ENCODE measurements at regions not wholly inside any gene's neighbourhood (a gene's known extent, or its start where the extent isn't known, plus 50 kb on each side); places are given as distances from the start of the nearest gene placed in this dataset.

DNA sequence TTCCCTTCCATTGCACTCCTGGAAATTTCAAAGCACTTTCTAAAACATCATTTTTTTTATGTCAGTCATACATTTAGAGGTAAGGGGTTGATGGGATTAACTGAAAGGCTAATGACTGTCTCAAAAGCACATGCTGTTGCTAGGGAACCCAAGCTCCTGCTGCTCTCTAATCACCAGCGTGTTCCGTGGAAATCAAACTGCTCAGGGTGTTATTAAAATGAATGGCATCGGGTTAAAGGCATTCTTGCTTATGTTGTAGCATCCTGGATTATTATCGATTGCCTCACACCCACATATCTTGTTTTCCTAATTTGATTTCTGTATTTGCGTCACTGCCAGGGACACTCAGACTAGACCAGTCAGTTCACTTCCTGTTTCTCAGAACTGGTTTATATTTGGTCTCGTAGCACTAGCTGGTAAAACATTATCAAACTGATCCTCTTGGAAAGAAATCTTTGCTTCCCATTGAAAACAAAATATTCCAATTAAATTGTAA lies 216.5 kb upstream of the MKLN1 start:
- peak in 1 of 2 donors; percentile 46 for DNase-seq

DNA sequence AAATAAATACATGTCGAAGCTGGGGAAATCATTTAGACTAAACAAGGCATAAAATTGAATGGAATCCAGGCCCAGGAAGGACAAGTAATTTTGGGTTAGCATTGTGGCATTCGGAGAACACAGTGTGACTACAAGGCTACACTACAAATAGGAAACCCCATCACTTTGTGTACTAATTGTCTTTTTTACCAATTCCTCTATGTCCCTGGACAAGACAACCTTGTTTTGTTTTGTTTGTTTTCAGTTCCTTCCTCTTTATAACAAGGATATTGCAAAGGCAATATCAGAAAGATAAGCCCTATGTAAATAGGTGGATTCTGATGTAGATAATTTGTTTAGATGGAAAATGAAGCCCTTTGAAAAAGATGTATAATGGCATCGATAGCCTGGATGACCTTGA lies 215.9 kb upstream of the MKLN1 start:
- DNase-seq: no peak

DNA sequence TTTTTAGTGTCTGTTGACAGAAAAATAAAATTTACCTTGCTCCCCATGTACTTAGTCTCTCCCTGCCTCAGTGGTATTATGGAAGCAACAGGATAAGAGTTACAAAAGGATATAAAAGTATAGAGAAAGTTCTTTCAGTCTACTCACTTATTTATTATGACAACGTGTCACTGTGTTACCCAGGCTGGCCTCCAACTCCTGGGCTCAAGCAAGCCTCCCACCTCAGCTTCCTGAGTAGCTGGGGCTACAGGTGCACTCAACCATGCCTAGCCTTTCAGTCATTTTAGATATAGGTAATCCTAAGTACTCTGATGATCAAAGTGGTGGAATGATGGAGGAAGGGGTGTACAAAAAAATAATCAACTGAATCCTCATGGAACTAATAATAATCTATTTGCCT lies 215.2 kb upstream of the MKLN1 start:
- no peak for DNase-seq

DNA sequence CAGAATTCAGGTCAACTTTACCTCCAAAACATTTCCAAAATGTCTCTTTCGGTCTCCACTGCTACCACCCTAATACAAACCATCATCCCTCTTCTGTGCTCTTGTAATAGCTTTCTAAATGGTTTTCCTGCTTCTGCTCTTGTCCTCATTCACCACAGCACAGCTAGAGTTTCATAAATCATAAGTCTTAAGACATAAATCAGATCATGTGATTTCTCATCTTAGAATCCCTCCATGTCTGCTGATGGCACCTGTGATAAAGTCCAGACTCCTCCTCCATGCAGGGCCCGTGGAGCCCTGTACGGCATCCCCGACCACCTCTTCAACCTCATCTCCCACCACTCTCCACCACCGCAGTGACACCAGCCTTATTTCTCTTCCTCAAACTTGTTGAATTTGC lies 212.3 kb upstream of the MKLN1 start:
- DNase-seq: no peak

DNA sequence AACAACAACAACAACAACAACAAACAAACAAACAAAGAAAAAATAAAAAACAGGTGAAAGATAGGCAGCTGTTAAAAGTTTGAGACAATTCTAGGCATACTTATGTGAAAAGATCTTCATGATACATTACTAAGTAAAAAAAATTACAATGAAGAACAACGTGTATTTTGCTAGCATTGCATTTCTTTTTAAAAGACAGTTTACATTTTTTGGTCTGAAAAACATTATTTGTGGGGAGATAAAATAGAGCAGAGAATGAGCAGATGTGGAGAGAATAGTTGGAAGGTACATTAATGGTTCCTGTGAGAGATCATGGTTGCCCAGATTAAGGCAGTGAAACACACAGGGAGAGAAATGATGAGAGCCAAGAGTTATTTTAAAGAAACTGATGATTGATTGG lies 210.2 kb upstream of the MKLN1 start:
- no peak for DNase-seq

DNA sequence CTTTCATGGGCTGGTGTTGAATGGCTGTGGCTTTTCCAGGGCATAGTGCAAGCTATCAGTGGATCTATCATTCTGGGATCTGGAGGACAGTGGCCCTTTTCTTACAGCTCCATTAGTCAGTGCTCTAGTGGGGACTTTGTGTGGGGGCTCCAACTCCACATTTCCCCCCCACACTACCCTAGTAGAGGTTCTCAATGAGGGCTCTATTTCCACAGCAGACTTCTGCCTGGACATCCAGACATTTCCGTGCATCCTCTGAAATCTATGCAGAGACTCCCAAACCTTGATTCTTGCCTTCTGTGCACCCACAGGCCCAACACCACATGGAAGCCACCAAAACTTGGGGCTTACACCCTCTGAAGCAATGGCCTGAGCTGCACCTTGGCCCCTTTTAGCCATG lies 208.3 kb upstream of the MKLN1 start:
- DNase-seq: no peak

DNA sequence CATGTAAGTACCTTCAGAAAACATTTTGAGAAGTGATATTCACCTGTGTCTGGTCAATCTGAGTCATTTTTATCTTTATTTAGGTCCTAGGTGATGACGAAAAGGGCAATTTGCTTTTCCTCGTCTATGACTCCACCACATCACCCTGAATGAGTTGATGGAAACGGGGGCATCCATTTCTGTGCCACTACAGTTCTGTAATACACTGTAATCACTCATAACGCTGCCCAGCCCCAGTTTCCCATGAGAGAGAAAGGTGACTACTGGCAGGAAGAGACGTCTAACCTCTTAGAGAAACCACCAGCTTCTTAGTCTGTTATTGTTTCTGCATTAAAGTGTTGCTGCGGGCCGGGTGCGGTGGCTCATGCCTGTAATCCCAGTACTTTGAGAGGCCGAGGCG lies 205.3 kb upstream of the MKLN1 start:
- DNase-seq: no peak

DNA sequence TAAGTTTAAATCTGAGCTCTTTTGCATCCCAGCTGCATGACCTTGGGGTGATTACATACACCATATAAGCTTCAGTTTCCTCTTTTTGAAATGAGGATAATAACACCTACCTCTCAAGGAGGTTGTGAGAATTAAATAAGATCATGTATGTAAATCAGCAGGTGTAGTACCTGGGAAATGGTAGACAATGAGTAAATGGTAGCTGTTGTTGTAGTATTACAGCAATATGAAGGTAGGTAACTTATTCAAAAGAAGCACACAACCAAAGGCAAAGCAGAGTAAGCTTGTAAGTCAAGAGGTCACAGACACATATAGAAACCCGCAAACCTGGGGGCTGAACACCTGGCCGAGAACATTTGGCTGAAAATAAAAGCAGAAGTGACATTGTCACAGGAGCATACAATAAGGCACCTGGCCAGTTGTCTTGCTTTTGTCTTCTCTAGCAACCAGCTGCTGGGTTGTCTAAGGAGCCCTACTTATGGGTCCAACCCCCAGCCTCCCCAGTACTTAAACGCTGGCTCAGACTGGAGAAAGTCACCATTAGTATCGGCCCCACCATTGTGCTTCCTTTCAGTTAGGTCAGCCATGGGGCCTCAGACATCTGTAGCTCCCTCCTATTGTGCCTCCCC lies 203.6 kb upstream of the MKLN1 start:
- DNase-seq: no peak

DNA sequence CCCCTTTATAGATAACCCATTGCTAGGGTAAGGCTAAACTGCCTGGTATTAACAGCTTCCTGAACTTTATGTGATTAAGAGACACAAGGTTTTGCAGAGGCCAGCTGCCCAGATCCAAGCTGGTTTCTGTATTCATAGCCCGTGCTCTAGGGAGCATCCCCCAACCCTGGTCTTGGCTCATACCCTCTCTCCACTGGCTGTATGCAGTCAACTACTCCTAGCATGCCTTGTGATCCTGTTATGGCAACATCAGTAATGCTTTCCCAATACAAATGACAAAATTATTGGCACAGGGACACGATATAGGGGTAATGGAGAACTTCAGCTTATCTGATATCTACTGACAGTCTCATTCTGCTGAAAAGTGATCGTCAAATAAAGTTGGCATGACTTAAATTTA lies 202.8 kb upstream of the MKLN1 start:
- no peak for DNase-seq

DNA sequence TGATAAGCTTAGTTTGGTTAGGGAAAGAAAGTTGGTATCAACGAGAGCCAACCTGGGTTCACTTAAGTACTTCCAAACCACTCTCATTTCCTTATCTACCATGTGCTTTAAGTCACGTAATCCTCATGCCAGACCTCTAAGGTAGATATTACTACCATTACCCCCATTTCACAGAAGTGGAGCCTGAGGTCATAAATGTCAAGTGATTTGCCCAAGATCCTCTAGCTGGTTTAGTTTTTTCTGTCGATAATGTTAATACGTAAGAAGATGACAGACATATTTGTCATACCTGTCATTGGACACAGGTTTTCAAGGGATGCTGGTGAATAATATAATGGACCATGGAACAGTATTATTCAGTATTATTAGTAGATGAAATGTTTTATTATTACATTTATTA lies 197.4 kb upstream of the MKLN1 start:
- no peak for DNase-seq

DNA sequence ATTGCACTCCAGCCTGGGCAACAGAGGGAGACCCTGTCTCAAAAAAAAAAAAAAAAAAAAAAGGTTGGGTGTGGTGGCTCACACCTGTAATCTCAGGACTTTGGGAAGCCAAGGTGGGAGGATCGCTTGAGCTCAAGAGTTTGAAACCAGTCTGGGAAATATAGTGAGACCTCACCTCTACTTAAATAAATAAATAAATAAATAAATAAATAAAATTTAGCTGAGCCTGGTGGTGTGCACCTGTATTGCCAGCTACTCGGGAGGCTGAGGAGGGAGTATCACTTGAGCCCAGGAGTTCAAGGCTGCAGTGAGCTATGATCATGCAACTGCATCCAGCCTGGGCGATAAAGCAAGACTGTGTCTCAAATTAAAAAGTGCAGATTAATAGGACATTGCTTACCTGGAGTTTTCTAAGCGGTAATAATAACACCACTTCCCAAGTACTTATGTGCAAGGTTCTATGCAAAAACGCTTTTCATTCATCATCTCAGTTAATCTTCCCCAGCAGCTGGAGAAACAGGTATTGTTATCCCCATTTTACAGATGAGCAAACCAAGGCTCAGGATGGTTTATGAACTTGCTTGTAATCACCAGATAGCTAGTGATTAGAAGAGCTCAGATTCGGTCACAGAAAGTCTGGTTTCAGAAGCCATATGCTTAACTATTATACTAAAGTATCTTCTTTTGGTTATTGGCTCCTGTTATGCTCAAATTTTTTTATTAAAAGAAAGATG lies 196.5 kb upstream of the MKLN1 start:
- no peak for DNase-seq

DNA sequence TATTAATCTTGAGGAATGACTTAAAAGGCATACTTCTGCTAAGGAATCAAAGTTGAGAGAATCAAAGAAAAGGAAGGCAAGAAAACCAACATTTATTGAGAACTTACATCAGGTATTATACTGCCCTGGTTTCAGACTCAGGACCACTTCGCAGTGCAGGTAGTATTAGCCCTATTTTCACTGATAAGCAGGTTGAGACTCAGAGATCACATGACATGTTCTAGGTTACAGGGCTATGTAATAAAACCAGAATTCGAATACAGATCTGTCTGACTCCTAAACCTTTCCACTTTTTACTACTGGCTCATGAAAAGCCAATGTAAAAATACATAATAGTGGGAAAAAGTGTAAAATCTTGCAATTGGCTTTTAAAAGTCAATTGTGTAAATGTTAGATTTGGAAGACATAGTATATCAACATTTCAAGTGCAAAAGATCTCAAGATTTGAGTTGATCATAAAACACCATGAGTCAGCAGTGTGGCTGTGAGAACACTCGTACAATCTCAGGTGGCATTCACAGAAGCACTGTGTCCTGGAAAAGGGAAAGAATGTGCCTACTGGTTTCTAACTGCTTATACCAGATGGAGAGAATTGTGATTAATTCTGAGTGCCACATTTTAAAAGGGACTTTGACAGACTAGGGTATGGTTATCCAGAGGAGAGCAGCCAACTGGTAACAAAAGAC lies 195.8 kb upstream of the MKLN1 start:
- DNase-seq: no peak

DNA sequence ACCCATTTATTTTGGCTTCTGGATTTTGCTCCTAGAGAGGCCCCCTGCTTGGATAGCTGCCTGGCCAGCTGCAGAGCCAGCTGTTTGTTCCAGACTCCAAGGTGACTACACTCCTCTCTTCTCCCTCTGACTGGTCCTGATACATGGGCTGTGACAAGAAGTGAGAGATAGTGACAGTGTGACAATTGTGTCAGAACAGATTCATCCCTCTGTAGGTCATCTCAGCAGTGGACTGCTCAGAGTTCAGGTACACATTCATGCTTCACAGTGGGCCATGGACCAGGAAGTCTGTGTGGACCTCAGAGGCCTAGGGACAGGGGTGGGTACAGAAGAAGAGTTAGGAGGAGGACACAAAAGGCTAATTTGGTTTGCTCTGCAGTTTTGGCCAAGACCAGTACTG lies 188.2 kb upstream of the MKLN1 start:
- no peak for DNase-seq

DNA sequence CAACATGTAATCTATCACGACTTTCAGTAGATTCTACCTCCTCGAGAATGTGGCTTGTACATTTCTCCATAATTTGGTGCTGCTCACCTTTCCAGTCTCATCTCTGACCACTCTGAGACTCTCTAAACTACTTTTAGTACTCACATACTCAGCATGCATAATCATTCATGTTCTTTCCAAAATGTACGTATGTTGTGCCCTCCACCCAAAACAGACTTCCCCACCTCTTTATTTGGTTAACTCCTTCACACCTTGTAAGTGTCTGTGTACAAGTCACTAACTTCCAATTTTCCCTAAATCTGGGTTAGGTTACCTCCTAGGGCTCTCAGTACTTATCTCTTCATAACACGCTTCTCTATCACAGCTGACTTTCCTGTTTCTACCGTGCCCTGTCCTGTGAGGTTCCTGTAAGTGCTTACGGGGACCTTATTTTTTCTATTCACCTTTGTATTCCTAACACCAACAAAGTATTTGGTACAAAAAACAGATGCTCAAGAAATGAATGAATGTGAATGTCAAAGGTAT lies 186.2 kb upstream of the MKLN1 start:
- DNase-seq: no peak

DNA sequence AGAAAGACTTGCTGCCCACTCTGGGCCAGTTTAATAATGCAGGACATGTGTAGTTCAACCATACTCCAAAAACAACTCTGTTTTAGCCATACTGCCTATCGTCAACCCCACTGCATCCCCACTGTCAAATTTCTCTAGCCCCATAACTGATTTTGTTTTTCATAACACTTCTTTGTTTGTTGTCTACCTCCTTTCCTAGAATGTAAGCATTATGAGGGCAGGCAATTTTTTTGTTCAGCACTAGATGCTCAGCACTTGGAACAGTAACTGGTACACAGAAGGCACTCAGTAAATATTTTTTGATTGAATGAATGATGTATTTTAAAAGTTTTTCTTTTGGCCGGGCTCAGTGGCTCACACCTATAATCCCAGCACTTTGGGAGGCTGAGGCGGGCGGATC lies 183.8 kb upstream of the MKLN1 start:
- DNase-seq: no peak

DNA sequence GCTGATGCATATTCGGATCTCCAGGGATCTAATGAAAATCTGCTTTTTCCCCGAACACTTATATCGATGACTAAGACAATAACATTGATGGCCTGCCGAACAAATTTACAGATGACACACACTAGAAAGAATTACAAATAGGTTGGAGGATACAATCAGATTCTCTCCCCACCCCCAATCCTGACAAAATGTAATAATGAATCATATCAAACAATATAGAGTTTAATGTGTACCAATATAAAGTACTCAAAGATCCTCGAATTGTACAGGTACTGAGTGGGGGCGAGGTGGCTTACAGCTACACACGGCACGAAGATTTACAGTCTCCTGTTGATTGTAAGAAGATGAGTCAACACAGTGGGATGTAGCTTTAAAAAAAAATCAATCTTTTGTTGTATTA lies 182.7 kb upstream of the MKLN1 start:
- DNase-seq: no peak

DNA sequence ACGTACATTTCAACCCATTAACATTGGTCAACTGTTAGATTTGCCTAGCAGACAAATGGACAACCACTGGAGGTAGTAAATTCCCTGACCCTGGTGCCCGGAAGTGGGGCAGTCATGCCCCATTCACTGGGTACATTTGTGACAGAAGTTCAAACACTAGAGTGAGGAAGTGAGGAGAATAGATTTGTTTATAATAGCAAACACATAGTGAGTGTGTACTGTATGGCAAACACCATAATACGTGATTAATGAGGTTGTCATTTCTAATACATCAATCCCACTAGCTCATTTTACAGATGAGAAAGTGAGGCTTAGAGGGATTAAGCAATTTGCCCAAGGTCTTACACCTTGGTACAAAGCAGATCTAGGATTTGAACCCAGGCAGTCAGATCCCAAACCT lies 181.9 kb upstream of the MKLN1 start:
- no peak for DNase-seq

DNA sequence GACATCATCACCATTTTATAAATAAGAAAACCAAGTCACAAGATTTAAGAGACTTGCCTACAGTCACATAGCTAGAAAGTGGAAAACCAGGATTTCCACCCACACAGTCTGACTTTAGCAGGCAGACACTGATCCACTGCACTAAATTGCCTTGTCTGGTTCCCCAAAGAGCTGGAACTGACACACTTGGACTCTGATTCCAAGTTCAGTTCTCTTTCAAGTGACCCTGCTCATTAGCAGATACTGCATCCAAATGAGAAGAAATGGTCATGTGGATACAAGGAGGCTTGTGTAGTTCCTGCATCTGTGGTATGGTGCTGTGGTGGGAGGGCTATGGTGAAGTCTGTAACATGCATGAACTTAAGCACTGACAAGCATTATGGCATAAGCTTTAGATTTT lies 180.1 kb upstream of the MKLN1 start:
- no peak for DNase-seq

DNA sequence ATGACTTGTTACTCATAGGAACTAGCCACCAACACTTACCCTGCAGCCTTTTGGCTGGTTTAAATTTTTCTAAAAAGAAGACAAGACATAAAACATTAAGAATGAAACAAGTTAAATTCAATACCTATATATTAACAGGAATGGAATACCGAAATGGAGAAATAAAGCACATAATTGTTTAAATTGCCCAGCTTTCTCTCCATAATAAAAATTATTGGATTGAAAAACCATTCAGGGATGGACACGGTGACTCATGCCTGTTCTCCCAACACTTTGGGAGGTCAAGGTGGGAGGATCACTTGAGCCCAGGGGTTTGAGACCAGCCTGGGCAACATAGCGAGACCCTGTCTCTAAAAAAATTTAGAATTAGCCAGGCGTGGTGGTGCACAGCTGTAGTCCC lies 179.4 kb upstream of the MKLN1 start:
- no peak for DNase-seq

DNA sequence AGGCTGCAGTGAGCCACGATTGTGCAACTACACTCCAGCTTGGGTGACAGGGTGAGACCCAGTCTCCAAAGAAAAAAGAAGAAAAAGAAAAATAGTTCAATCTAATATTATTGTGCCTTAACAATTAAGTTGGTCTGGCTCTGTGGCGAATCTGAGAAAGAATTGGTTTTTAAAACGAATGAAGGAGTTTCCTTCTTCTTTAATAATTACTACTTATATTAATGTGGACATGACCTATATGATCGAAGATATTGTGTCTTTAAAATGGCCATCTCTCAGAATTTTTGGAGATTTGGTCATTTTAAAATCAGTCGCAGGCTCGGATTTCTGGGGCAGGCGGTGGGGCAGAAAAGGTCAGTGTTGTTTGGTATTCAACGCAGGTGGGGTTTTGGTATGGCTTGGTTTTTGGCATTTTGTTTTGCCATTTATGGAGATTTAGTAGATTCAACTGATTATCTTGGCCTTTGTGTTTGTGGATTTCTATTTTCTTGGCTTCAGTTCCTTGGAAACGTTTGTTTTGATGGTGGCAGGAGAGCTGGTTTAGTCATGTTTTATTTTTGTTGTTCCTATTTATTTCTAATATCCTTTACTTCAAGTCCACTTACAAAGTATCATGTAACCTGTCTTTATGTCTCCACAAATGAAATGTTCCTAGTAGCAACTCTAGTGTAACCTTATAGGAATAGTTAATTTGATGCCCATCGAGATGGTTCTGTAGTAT lies 178.8 kb upstream of the MKLN1 start:
- no peak for DNase-seq

DNA sequence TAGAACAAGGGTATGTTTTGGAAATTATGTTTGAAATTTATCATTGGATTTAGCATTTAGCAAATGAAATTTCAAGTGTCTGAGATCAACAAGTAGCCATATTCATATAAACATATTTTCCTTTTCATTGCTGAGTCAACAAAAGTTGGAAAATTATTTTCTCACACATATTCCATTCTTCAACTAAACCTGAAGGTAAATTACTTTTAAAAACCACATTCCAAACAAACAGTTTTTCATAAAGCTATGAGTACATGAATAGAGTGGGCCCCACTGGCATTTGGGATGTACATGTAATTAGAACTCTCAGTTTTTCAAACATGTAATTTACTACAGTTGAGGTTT lies 178.3 kb upstream of the MKLN1 start:
- DNase-seq: no peak

DNA sequence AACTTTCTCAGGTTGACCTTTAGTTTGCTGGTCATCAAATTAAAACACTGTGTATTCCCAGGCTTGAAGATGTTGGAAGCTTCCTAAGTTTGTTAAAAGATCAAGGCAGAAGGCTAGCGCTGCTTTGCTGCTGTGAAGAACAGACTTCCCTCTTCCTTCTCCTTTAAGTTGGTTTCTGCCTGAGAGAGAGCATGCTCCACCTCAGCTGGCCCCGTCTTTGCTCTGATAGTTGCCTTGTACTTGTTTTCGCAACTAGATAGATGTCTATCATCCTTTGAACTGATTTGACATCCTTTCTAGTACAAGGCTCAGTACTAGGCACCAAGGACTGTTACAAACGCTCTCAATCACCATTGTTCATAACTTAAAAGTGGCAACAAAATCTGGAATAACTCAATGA lies 177.8 kb upstream of the MKLN1 start:
- no peak for DNase-seq

DNA sequence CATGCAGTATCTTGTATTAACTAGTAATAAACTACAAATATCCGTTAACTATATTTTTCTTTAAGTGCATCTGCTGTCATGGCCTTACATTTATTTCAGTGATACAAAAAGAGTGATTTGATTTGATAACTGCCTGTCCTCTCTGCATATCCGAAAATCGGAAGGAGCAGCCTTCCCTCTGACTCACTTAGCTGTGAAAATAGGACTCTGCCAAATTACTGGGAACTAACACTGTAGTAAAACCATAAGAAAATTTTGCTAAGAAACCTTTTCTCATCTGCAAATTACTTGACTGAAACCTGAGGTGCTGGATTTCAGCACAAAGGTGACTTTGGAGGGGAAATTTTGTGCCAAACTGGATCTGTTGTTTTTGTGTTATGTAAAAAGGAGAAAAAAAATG lies 176.6 kb upstream of the MKLN1 start:
- peak in 1 of 2 donors; percentile 40 for DNase-seq

Data from hippocampal formation (tissue), 2 donors.